ENCODE measurements at regions not wholly inside any gene's neighbourhood (a gene's known extent, or its start where the extent isn't known, plus 50 kb on each side); places are given as distances from the start of the nearest gene placed in this dataset.

DNA sequence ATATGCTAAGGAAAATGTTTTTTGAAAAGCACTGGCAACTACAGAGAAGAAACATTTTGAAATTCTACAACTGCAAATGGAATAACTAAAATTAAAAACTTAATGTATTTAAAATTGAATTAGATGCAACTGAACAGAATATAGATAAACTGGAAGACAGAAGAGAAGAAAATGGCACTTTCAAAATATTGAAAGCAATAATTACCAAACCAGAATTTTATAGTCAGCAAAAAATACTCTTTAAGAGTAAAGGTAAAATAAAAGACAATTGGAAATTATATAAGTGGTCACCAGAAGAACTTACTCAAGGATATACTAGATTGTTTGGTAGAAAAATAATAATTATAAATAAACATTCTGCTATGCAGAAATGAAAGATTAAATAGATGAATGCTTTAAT, 927.7 kb upstream of the ZWINT start:
- TF ChIP-seq CTCF (IDR thresholded peaks at IDR 0.05; ENCODE audit: low read depth, low read length): no peak
- CTCF ChIA-PET: no interaction called here
- Histone ChIP-seq H3K4me3 (ENCODE audit: low read depth, low read length) (no peak overlapping the region), H3K27ac (ENCODE audit: low read depth, low read length) (no peak overlapping the region), H3K9me3 (ENCODE audit: control insufficient read depth, insufficient read depth, low read length) (peaks cover 5% of the 10 kb centered on the region; the same call in 1 of the 2 replicates), H3K27me3 (ENCODE audit: control insufficient read depth, insufficient read depth, low read length) (no peaks in the 10 kb centered on the region)
- POLR2A ChIA-PET: no interaction called here
- DNase-seq (ENCODE audit: low read depth, low spot score): no peak

DNA sequence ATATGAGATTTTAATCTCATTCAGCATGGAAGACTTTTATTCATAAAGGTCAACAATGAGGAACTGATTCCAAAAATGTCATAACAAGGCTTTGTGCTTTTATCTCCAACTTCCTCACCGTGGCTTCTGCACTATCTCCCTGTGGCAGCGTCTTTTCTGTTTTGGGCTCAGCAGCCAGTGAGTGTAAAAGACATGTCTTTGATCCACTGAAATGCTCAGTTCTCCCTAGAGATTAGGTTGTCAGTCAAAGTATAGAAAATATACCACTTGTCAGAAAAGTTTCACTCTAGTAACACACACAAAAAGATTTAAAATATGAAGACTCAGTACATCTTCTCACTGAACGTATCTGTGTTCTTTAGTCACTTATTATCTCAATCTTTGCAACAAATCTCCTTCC, 901.8 kb upstream of the ZWINT start:
- Histone ChIP-seq H3K27me3 (ENCODE audit: control insufficient read depth, insufficient read depth, low read length) (no peaks in the 10 kb centered on the region), H3K27ac (ENCODE audit: low read depth, low read length) (no peak overlapping the region), H3K9me3 (ENCODE audit: control insufficient read depth, insufficient read depth, low read length) (peaks cover 3% of the 10 kb centered on the region), H3K4me3 (ENCODE audit: low read depth, low read length) (no peak overlapping the region)
- no peak for TF ChIP-seq CTCF (IDR thresholded peaks at IDR 0.05; ENCODE audit: low read depth, low read length)
- ChIA-PET POLR2A (no interaction called here), CTCF (no interaction called here)
- no peak for DNase-seq (ENCODE audit: low read depth, low spot score)

GRCh38 chr10:57260175-57260574, 899.1 kb upstream of the ZWINT start:
- DNase-seq (ENCODE audit: low read depth, low spot score): no peak
- ChIA-PET POLR2A (no interaction called here), CTCF (no interaction called here)
- Histone ChIP-seq H3K27ac (ENCODE audit: low read depth, low read length) (no peak overlapping the region), H3K27me3 (ENCODE audit: control insufficient read depth, insufficient read depth, low read length) (no peaks in the 10 kb centered on the region), H3K9me3 (ENCODE audit: control insufficient read depth, insufficient read depth, low read length) (no peaks in the 10 kb centered on the region; the same call in 1 of the 2 replicates), H3K4me3 (ENCODE audit: low read depth, low read length) (no peak overlapping the region)
- no peak for TF ChIP-seq CTCF (IDR thresholded peaks at IDR 0.05; ENCODE audit: low read depth, low read length)

GRCh38 chr10:57249615-57250281, 888.7 kb upstream of the ZWINT start:
- POLR2A ChIA-PET: no interaction called here
- Histone ChIP-seq H3K9me3 (ENCODE audit: control insufficient read depth, insufficient read depth, low read length) (peaks cover 19% of the 10 kb centered on the region), H3K27me3 (ENCODE audit: control insufficient read depth, insufficient read depth, low read length) (no peaks in the 10 kb centered on the region), H3K4me3 (ENCODE audit: low read depth, low read length) (no peak overlapping the region), H3K27ac (ENCODE audit: low read depth, low read length) (no peak overlapping the region)
- CTCF ChIA-PET: no interaction called here
- no peak for TF ChIP-seq CTCF (IDR thresholded peaks at IDR 0.05; ENCODE audit: low read depth, low read length)
- no peak for DNase-seq (ENCODE audit: low read depth, low spot score)

DNA sequence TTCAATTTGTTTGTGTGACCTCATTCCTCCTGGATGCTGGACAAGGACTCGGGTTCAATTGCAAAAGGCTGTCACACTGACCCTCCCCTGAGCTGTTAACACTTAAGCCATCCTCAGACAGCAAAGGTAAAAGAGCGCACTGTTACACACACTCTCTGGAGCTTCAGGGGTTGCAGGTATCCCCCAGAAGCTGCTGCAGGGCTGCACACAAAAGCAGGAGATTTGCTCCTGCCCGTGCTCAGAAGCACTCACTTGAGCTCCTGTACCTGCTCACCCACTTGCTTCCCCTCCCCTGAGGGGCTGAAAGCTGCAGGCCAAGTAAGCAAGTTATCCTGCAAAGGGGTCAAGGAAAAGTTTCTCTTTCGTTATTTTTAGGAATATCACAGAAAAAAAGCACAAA, 886.2 kb upstream of the ZWINT start:
- DNase-seq (ENCODE audit: low read depth, low spot score): no peak
- ChIA-PET POLR2A (no interaction called here), CTCF (no interaction called here)
- Histone ChIP-seq H3K4me3 (ENCODE audit: low read depth, low read length) (no peak overlapping the region), H3K9me3 (ENCODE audit: control insufficient read depth, insufficient read depth, low read length) (peaks cover 22% of the 10 kb centered on the region), H3K27me3 (ENCODE audit: control insufficient read depth, insufficient read depth, low read length) (no peaks in the 10 kb centered on the region), H3K27ac (ENCODE audit: low read depth, low read length) (no peak overlapping the region)
- no peak for TF ChIP-seq CTCF (IDR thresholded peaks at IDR 0.05; ENCODE audit: low read depth, low read length)

All from AG04450 (cell line).